Stimulated activated CD4-positive, alpha-beta T cell treated with anti-CD3 and anti-CD28 coated beads, TNF-alpha, amount 100 ng/mL, for 4 hours (primary cell): ENCODE measurements at regions not wholly inside any gene's neighbourhood (a gene's known extent, or its start where the extent isn't known, plus 50 kb on each side); places are given as distances from the start of the nearest gene placed in this dataset.

Experiments used
- DNase-seq, 3 experiments: peaks; one replicate each; pipeline ENCODE4 v3.0.0-alpha.2; 2020; ENCODE audit warnings: low read depth in 3 of 3

GRCh38 chr1:8267307-8267706 lies 50.6 kb upstream of the SLC45A1 start:
- DNase-seq, result no peak

GRCh38 chr1:8266436-8267165 lies 51.3 kb upstream of the SLC45A1 start:
- DNase-seq, result no peak

- DNase-seq, result no peak
Measured at GRCh38 chr1:8263791-8264190, 54.1 kb upstream of the SLC45A1 start.

- DNase-seq, result no peak
Measured at GRCh38 chr1:8261398-8261762, 56.5 kb upstream of the SLC45A1 start.

- DNase-seq, result no peak
Measured at GRCh38 chr1:8259498-8260290, 58.2 kb upstream of the SLC45A1 start.

- no peak for DNase-seq
Measured at GRCh38 chr1:8257621-8258020, 60.3 kb upstream of the SLC45A1 start.

- DNase-seq, result no peak
Measured at GRCh38 chr1:8256321-8256720, 61.6 kb upstream of the SLC45A1 start.

GRCh38 chr1:8255712-8256111 lies 62.2 kb upstream of the SLC45A1 start:
- no peak for DNase-seq

- DNase-seq, result no peak
Measured at GRCh38 chr1:8252266-8252951, 65.5 kb upstream of the SLC45A1 start.

- DNase-seq, result no peak
Measured at GRCh38 chr1:8251635-8252034, 66.3 kb upstream of the SLC45A1 start.

GRCh38 chr1:8249838-8250237 lies 68.1 kb upstream of the SLC45A1 start:
- no peak for DNase-seq

- DNase-seq, result no peak
Measured at GRCh38 chr1:8247811-8248436, 70.0 kb upstream of the SLC45A1 start.

GRCh38 chr1:8244304-8244703 lies 73.6 kb upstream of the SLC45A1 start:
- no peak for DNase-seq

- no peak for DNase-seq
Measured at GRCh38 chr1:8242498-8242897, 75.4 kb upstream of the SLC45A1 start.

GRCh38 chr1:8241417-8242014 lies 76.4 kb upstream of the SLC45A1 start:
- no peak for DNase-seq

GRCh38 chr1:8239306-8240023 lies 78.4 kb upstream of the SLC45A1 start:
- DNase-seq, result no peak

- DNase-seq, result no peak
Measured at GRCh38 chr1:8239039-8239305, 78.9 kb upstream of the SLC45A1 start.

GRCh38 chr1:8238141-8239038 lies 79.5 kb upstream of the SLC45A1 start:
- no peak for DNase-seq

GRCh38 chr1:8232036-8232757 lies 85.7 kb upstream of the SLC45A1 start:
- DNase-seq, result no peak

- no peak for DNase-seq
Measured at GRCh38 chr1:8230292-8230621, 87.7 kb upstream of the SLC45A1 start.
